Testis (tissue), 2 donors: ENCODE measurements at regions not wholly inside any gene's neighbourhood (a gene's known extent, or its start where the extent isn't known, plus 50 kb on each side); places are given as distances from the start of the nearest gene placed in this dataset.

ENCODE experiments used
- DNase-seq: peaks from one replicate; pipeline ENCODE4 v3.0.0-alpha.2; 2019
- H3K27ac ChIP-seq, 2 donors: fragments of 200-600 bp; sonication (generic); one replicate each; pipeline ENCODE4 v1.5.1; 2019
- H3K27me3 ChIP-seq: fragments of 200-600 bp; sonication (generic); one replicate; pipeline ENCODE4 v1.5.1; 2019
- H3K36me3 ChIP-seq: fragments of 200-600 bp; sonication (generic); one replicate; pipeline ENCODE4 v1.5.1; 2017; ENCODE audit warnings: low read depth; ENCODE audit errors: missing control alignments
- H3K4me1 ChIP-seq: fragments of 200-600 bp; sonication (generic); one replicate; pipeline ENCODE4 v1.5.1; 2019
- H3K4me3 ChIP-seq, 2 donors: fragments of 200-600 bp; sonication (generic); one replicate each; pipeline ENCODE4 v1.5.1; 2017 to 2019
- H3K9me3 ChIP-seq: fragments of 200-600 bp; sonication (generic); one replicate; pipeline ENCODE4 v1.5.1; 2017
- POLR2A ChIP-seq: fragments of 450-650 bp; IDR thresholded peaks from one replicate; pipeline ENCODE4 v1.6.1; 2017; ENCODE audit warnings: antibody characterized with exemption, mild to moderate bottlenecking, moderate library complexity
- WGBS, 2 donors: methylation state at CpG; one replicate each; pipeline ENCODE4 v1.1.5; 2018; 5-methylcytosine and 5-hydroxymethylcytosine counted together
- intact Hi-C: fragments of 100-400 bp; cut with DNase I; formaldehyde crosslinking; loops from one replicate; pipeline ENCODE4 v1.15.1; 2023; ENCODE audit warnings: low total_unique reads
- TF ChIP-seq, protein P1 (sequence below), 3 experiments: fragments of 450-650 bp in 2 of 3; fragments of 200-600 bp in 1 of 3; sonication (generic) in 1 of 3; IDR thresholded peaks; one replicate each; pipeline ENCODE4 v1.5.1; 2016 to 2019; ENCODE audit warnings: antibody characterized with exemption in 3 of 3, mild to moderate bottlenecking in 2 of 3, moderate library complexity in 1 of 3

DNA sequence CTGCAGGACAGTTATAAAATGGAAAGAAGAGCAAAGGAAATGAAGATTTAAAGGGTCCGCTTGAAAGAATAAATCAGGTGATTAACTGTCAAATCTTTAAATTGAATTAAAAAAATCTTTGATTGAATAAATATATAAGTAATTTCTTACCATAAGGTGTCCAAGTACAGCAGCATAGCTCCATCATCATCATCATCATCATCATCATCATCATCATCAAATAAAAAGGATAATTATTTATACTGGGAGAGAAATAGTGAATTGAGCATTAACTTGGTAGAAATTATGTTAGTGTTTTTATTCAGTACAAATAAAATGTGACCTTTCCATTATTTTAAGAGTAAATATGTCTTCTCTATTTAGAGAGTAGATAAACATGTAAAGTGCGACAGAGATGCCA is 745.6 kb upstream of the MARCKS start:
- Histone ChIP-seq H3K4me3 (no peak overlapping the region), H3K9me3 (no peaks in the 10 kb centered on the region), H3K4me1 (no peaks in the 10 kb centered on the region), H3K36me3 (no peaks in the 10 kb centered on the region), H3K27me3 (no peaks in the 10 kb centered on the region), H3K27ac (no peak overlapping the region)
- TF ChIP-seq POLR2A: no peak
- TF ChIP-seq, protein P1, sequence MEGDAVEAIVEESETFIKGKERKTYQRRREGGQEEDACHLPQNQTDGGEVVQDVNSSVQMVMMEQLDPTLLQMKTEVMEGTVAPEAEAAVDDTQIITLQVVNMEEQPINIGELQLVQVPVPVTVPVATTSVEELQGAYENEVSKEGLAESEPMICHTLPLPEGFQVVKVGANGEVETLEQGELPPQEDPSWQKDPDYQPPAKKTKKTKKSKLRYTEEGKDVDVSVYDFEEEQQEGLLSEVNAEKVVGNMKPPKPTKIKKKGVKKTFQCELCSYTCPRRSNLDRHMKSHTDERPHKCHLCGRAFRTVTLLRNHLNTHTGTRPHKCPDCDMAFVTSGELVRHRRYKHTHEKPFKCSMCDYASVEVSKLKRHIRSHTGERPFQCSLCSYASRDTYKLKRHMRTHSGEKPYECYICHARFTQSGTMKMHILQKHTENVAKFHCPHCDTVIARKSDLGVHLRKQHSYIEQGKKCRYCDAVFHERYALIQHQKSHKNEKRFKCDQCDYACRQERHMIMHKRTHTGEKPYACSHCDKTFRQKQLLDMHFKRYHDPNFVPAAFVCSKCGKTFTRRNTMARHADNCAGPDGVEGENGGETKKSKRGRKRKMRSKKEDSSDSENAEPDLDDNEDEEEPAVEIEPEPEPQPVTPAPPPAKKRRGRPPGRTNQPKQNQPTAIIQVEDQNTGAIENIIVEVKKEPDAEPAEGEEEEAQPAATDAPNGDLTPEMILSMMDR (IDR thresholded peaks at IDR 0.05): no peak
- intact Hi-C loops: no loop called here
- DNase-seq: no peak
- WGBS, 2 donors: 95% methylated on average over 2 of the region's 2 CpGs

- no peaks in the 10 kb centered on the region for H3K9me3 ChIP-seq
- H3K27ac ChIP-seq: no peak overlapping the region
- no peak overlapping the region for H3K4me3 ChIP-seq
- DNase-seq: no peak
- 36 to 41% methylated on average over 2 of the region's 2 CpGs for WGBS, 2 donors
- TF ChIP-seq, protein P1 (IDR thresholded peaks at IDR 0.05): no peak
- TF ChIP-seq POLR2A: no peak
- intact Hi-C loops: no loop called here
- H3K4me1 ChIP-seq: no peaks in the 10 kb centered on the region
- H3K36me3 ChIP-seq: no peaks in the 10 kb centered on the region
- H3K27me3 ChIP-seq: no peaks in the 10 kb centered on the region
These were observed 745.1 kb upstream of the MARCKS start for GRCh38 chr6:113112086-113112485.

GRCh38 chr6:113115196-113115595 is 741.9 kb upstream of the MARCKS start:
- H3K27me3 ChIP-seq: no peaks in the 10 kb centered on the region
- H3K9me3 ChIP-seq: no peaks in the 10 kb centered on the region
- no peak for DNase-seq
- H3K4me3 ChIP-seq: no peak overlapping the region
- WGBS, 2 donors: 97 to 100% methylated on average over 1 of the region's 1 CpG
- TF ChIP-seq, protein P1 (IDR thresholded peaks at IDR 0.05): no peak
- TF ChIP-seq POLR2A: no peak
- H3K36me3 ChIP-seq: no peaks in the 10 kb centered on the region
- intact Hi-C loops: no loop called here
- no peaks in the 10 kb centered on the region for H3K4me1 ChIP-seq
- no peak overlapping the region for H3K27ac ChIP-seq

- TF ChIP-seq, protein P1 (IDR thresholded peaks at IDR 0.05): no peak
- no peak for TF ChIP-seq POLR2A
- 86 to 89% methylated on average over 2 of the region's 2 CpGs for WGBS, 2 donors
- Histone ChIP-seq H3K36me3 (no peaks in the 10 kb centered on the region), H3K27me3 (no peaks in the 10 kb centered on the region), H3K9me3 (no peaks in the 10 kb centered on the region), H3K4me3 (no peak overlapping the region), H3K4me1 (no peaks in the 10 kb centered on the region), H3K27ac (no peak overlapping the region)
- intact Hi-C loops: no loop called here
- no peak for DNase-seq
These were observed 736.9 kb upstream of the MARCKS start for GRCh38 chr6:113120224-113120581.

DNA sequence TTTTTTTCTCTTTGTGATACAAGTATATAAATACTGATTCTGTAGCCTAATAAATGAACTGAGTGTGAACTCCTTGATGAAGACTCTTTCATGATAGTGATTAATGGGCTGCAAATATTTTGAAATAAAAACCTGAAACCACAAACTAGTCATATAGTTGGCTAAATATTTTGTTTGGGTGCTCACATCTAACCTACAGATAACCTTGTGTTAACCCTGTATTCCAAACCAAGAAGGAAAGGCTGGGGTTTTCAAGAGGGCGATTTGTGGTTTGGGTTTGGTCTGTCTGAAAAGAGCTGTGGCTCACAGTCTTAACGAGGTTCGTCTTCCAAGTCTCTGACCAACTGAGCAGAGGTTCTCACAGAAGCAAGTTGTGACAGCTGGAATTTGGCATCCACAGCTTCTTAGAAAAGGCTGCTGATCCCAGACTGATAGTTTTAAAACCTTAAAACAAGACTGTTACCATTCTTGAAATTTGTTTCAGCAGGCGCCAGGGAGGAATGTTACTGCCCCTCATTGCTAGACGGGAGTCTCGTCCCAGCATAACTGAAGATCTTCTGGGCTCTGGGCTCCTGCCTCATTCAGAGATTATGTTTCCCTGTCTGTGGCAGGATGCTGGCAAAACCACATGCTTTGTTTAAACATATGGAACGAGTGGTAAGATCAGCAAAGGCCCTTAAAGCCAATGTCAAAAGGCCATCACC is 736.4 kb upstream of the MARCKS start:
- Histone ChIP-seq H3K36me3 (no peaks in the 10 kb centered on the region), H3K9me3 (no peaks in the 10 kb centered on the region), H3K4me3 (no peak overlapping the region), H3K27ac (no peak overlapping the region), H3K4me1 (no peaks in the 10 kb centered on the region), H3K27me3 (no peaks in the 10 kb centered on the region)
- no peak for TF ChIP-seq POLR2A
- TF ChIP-seq, protein P1 (IDR thresholded peaks at IDR 0.05): no peak
- WGBS, 2 donors: 68 to 73% methylated on average over 7 of the region's 7 CpGs
- intact Hi-C loops: no loop called here
- no peak for DNase-seq
